HepG2 (cell line): ENCODE measurements at regions not wholly inside any gene's neighbourhood (a gene's known extent, or its start where the extent isn't known, plus 50 kb on each side); places are given as distances from the start of the nearest gene placed in this dataset.

Experiments
- ATAC-seq: fragments of 200-7000 bp; cut with Tn5 transposase; 3 replicates; pipeline ENCODE4 v1.9.1; 2020; ENCODE audit warnings: mild to moderate bottlenecking, moderate library complexity
- BruUV-seq: library from RNA; stranded (reverse); fragments of 400-500 nt; replicated peaks from 2 replicates; lab custom pipeline; 2021; lab: Mats Ljungman, UMichigan
- CTCF ChIA-PET: fragments of 300-600 bp; formaldehyde crosslinking; extraction: SDS; loops from one replicate; lab custom pipeline; 2021; ENCODE audit warnings: low total read pairs, inconsistent platforms, low intra/inter-chr PET ratio; lab: Yijun Ruan, JAX
- POLR2A ChIA-PET: fragments of 350-600 bp; sonication (Branson Sonifier 250); formaldehyde crosslinking; loops from one replicate; lab custom pipeline; 2020; ENCODE audit warnings: antibody characterized with exemption, inconsistent platforms; lab: Yijun Ruan, JAX
- DNase-seq: peaks from one replicate; pipeline ENCODE4 v3.0.0-alpha.2; 2015; ENCODE audit warnings: low spot score
- FAIRE-seq: peaks from 3 replicates; lab custom pipeline; 2011; peaks lifted over from hg19 to GRCh38; lab: Jason Lieb, UNC
- H2AFZ ChIP-seq: one replicate; pipeline ENCODE4 v1.6.1; 2011; ENCODE audit warnings: low read length, inconsistent platforms
- H3K27ac ChIP-seq: fragments of 300-600 bp; 3 replicates; pipeline ENCODE4 v1.8.0; 2011; ENCODE audit warnings: mixed run types, mild to moderate bottlenecking, mixed read lengths, low read length, inconsistent platforms; ENCODE audit not compliant: insufficient read depth; ENCODE audit errors: extremely low read length
- H3K27me3 ChIP-seq, 2 experiments: fragments of 200-600 bp in 1 of 2; 2 replicates in 1 of 2; 3 replicates in 1 of 2; pipeline versions ENCODE4 v1.6.0 to v1.8.0; 2011; ENCODE audit warnings: low read length in 2 of 2, mild to moderate bottlenecking in 2 of 2, moderate library complexity in 2 of 2, inconsistent platforms in 1 of 2; ENCODE audit not compliant: insufficient read depth in 2 of 2, control insufficient read depth in 1 of 2
- H3K36me3 ChIP-seq, 2 experiments: fragments of 200-600 bp in 1 of 2; replicated peaks in 1 of 2; 2 replicates in 1 of 2; 3 replicates in 1 of 2; pipeline versions ENCODE4 v1.5.1 to v1.8.0; 2011; ENCODE audit warnings: low read length in 2 of 2, inconsistent platforms in 1 of 2; ENCODE audit not compliant: insufficient read depth in 2 of 2, control insufficient read depth in 1 of 2
- H3K4me1 ChIP-seq: 2 replicates; pipeline ENCODE4 v1.5.1; 2012; ENCODE audit warnings: low read length, inconsistent platforms; ENCODE audit not compliant: insufficient read depth
- H3K4me2 ChIP-seq: 2 replicates; pipeline ENCODE4 v1.6.0; 2011; ENCODE audit warnings: low read depth, low read length, inconsistent platforms
- H3K4me3 ChIP-seq, 3 experiments: fragments of 200-600 bp in 1 of 3; sonication (generic), shearing (Covaris generic) in 1 of 3; replicated peaks in 1 of 3; 2 replicates each; pipeline ENCODE4 v1.5.1; 2011 to 2016; ENCODE audit warnings: low read length in 3 of 3, inconsistent platforms in 2 of 3, low read depth in 2 of 3, mild to moderate bottlenecking in 2 of 3, control low read depth in 1 of 3, mixed read lengths in 1 of 3; ENCODE audit not compliant: insufficient read depth in 1 of 3
- H3K79me2 ChIP-seq: one replicate; pipeline ENCODE4 v1.6.1; 2011; ENCODE audit warnings: low read length, inconsistent platforms; ENCODE audit not compliant: insufficient read depth
- H3K9ac ChIP-seq: 2 replicates; pipeline ENCODE4 v1.6.0; 2011; ENCODE audit warnings: mild to moderate bottlenecking, low read depth, low read length, inconsistent platforms; ENCODE audit not compliant: insufficient read depth
- H3K9me3 ChIP-seq: 2 replicates; pipeline ENCODE4 v1.5.1; 2012; ENCODE audit warnings: mild to moderate bottlenecking, low read length
- H4K20me1 ChIP-seq: 2 replicates; pipeline ENCODE4 v1.6.0; 2011; ENCODE audit warnings: inconsistent platforms, mild to moderate bottlenecking, low read length, moderate library complexity; ENCODE audit not compliant: insufficient read depth
- ARID2 ChIP-seq: sonication (generic); formaldehyde crosslinking; IDR thresholded peaks from 2 replicates; pipeline ENCODE4 v1.8.1; 2022; ENCODE audit warnings: mild to moderate bottlenecking, missing genetic modification reagents, borderline replicate concordance
- ARNTL ChIP-seq: sonication (generic); formaldehyde crosslinking; IDR thresholded peaks from 2 replicates; pipeline ENCODE4 v1.4.0; 2020; ENCODE audit warnings: mild to moderate bottlenecking, missing genetic modification reagents
- ATAD3A ChIP-seq: sonication (generic); formaldehyde crosslinking; IDR thresholded peaks from 2 replicates; pipeline ENCODE4 v1.4.0; 2020; ENCODE audit warnings: missing genetic modification reagents
- BATF2 ChIP-seq: sonication (generic); formaldehyde crosslinking; IDR thresholded peaks from 2 replicates; pipeline ENCODE4 v1.8.0; 2022; ENCODE audit warnings: mild to moderate bottlenecking, missing genetic modification reagents, moderate library complexity
- CREM ChIP-seq, 2 experiments: sonication (generic) in 1 of 2; formaldehyde crosslinking in 1 of 2; IDR thresholded peaks; 2 replicates each; pipeline versions ENCODE4 v1.4.0 to v1.6.1; 2016 to 2020; ENCODE audit warnings: antibody characterized with exemption in 1 of 2, mild to moderate bottlenecking in 1 of 2, missing genetic modification reagents in 1 of 2
- HNF1B ChIP-seq: sonication (generic); formaldehyde crosslinking; IDR thresholded peaks from 2 replicates; pipeline ENCODE4 v1.5.1; 2020; ENCODE audit warnings: mild to moderate bottlenecking, moderate library complexity, missing genetic modification reagents
- NR2F1 ChIP-seq, 2 experiments: fragments of 450-650 bp in 1 of 2; formaldehyde crosslinking in 1 of 2; IDR thresholded peaks; 2 replicates each; pipeline versions ENCODE4 v1.5.0 to v1.6.1; 2016 to 2020; ENCODE audit warnings: mild to moderate bottlenecking in 1 of 2, missing compliant biosample characterization in 1 of 2, missing genetic modification reagents in 1 of 2, moderate library complexity in 1 of 2
- POLR2AphosphoS5 ChIP-seq: IDR thresholded peaks from 2 replicates; pipeline ENCODE4 v1.6.1; 2012; ENCODE audit warnings: low read depth, low read length
- PRDM4 ChIP-seq: sonication (generic); formaldehyde crosslinking; IDR thresholded peaks from 2 replicates; pipeline ENCODE4 v1.9.0; 2021; ENCODE audit warnings: missing genetic modification reagents, borderline replicate concordance
- SRSF4 ChIP-seq: fragments of 200-400 bp; formaldehyde crosslinking; IDR thresholded peaks from one replicate; pipeline ENCODE4 v1.6.1; 2018; ENCODE audit warnings: mild to moderate bottlenecking, low read depth, low read length, moderate library complexity; ENCODE audit not compliant: poor library complexity, severe bottlenecking
- ZBTB49 ChIP-seq: sonication (generic); formaldehyde crosslinking; IDR thresholded peaks from 2 replicates; pipeline ENCODE4 v1.4.0; 2020; ENCODE audit warnings: missing genetic modification reagents, borderline replicate concordance
- ZNF124 ChIP-seq: sonication (generic); formaldehyde crosslinking; IDR thresholded peaks from 2 replicates; pipeline ENCODE4 v1.4.0; 2020; ENCODE audit warnings: missing genetic modification reagents
- ZNF773 ChIP-seq: sonication (generic); formaldehyde crosslinking; IDR thresholded peaks from 2 replicates; pipeline ENCODE4 v1.4.0; 2020; ENCODE audit warnings: missing genetic modification reagents, borderline replicate concordance
- WGBS: methylation state at CpG from one replicate; pipeline ENCODE4 v1.1.6; 2017; ENCODE audit warnings: low lambda C conversion rate; 5-methylcytosine and 5-hydroxymethylcytosine counted together
- in situ Hi-C: cut with HindIII; loops from 2 replicates; pipeline ENCODE4 v1.10.0; 2017; ENCODE audit warnings: low pct_unique_long_range_greater_than_20kb; ENCODE audit not compliant: extremely low pct_ligation_motif_present
- intact Hi-C: fragments of 100-400 bp; cut with micrococcal nuclease; formaldehyde crosslinking; loops from one replicate; pipeline ENCODE4 v1.10.0; 2022; ENCODE audit not compliant: unreplicated experiment

- FAIRE-seq = no peak
- Histone ChIP-seq H3K9me3 (peaks cover 52% of the 10 kb centered on the region), H3K79me2 (no peaks in the 10 kb centered on the region), H3K9ac (no peak overlapping the region), H3K27ac (no peak overlapping the region), H3K36me3 (no peaks in the 10 kb centered on the region), H3K4me1 (no peaks in the 10 kb centered on the region), H3K27me3 (no peaks in the 10 kb centered on the region), H4K20me1 (no peaks in the 10 kb centered on the region), H2AFZ (no peak overlapping the region), H3K4me3 (no peak overlapping the region), H3K4me2 (no peak overlapping the region)
- CTCF ChIA-PET = no interaction called here
- no peak for TF ChIP-seq ATAD3A
- no peak for TF ChIP-seq ARID2
- TF ChIP-seq POLR2AphosphoS5 = no peak
- TF ChIP-seq PRDM4 = no peak
- no peak for TF ChIP-seq HNF1B (CRISPR knock-in tag)
- TF ChIP-seq ZBTB49 (CRISPR knock-in tag) = no peak
- TF ChIP-seq ARNTL (CRISPR knock-in tag) = no peak
- no peak for TF ChIP-seq CREM (IDR thresholded peaks at IDR 0.05)
- TF ChIP-seq CREM (CRISPR knock-in tag; IDR thresholded peaks at IDR 0.05) = no peak
- TF ChIP-seq BATF2 (CRISPR knock-in tag) = no peak
- no peak for TF ChIP-seq ZNF773 (CRISPR knock-in tag)
- no peak for TF ChIP-seq NR2F1 (CRISPR knock-in tag; IDR thresholded peaks at IDR 0.05)
- TF ChIP-seq ZNF124 (CRISPR knock-in tag) = no peak
- no peak for TF ChIP-seq SRSF4
- DNase-seq = no peak
- intact Hi-C loops = no loop called here
- no peak for ATAC-seq
- BruUV-seq = no TSS peak
- 55% methylated on average over 10 of the region's 11 CpGs for WGBS
- POLR2A ChIA-PET = no interaction called here
- in situ Hi-C loops = no loop called here
These were observed 131.3 kb upstream of the SNRPN start for GRCh38 chr15:24823473-24823872.
